ENCODE measurements at regions not wholly inside any gene's neighbourhood (a gene's known extent, or its start where the extent isn't known, plus 50 kb on each side); places are given as distances from the start of the nearest gene placed in this dataset.

GRCh38 chr15:95259513-95259912 is 1028.2 kb downstream of the MCTP2 start:
- TF ChIP-seq EZH2 (IDR thresholded peaks at IDR 0.05; ENCODE audit: low read depth, unreplicated experiment) (no peak), ZNF462 (CRISPR knock-in tag; IDR thresholded peaks at IDR 0.05) (no peak), REST (IDR thresholded peaks at IDR 0.05; ENCODE audit: unreplicated experiment) (no peak), CTCF (conservative IDR thresholded peaks at IDR 0.05; ENCODE audit: low read depth in 2 of 2) (peak; percentile 81 to 89), POLR2AphosphoS5 (IDR thresholded peaks at IDR 0.05; ENCODE audit: low read depth) (no peak), EZH2phosphoT487 (IDR thresholded peaks at IDR 0.05; ENCODE audit: unreplicated experiment) (no peak), JUNB (IDR thresholded peaks at IDR 0.05; ENCODE audit: unreplicated experiment) (no peak), NANOG (IDR thresholded peaks at IDR 0.05; ENCODE audit: borderline replicate concordance) (no peak), CREB1 (CRISPR knock-in tag; IDR thresholded peaks at IDR 0.05; ENCODE audit: low read depth) (no peak), STAT1 (IDR thresholded peaks at IDR 0.05; ENCODE audit: unreplicated experiment) (no peak), ZNF114 (CRISPR knock-in tag; IDR thresholded peaks at IDR 0.05) (no peak)
